Fibroblast of villous mesenchyme (primary cell): ENCODE measurements at regions not wholly inside any gene's neighbourhood (a gene's known extent, or its start where the extent isn't known, plus 50 kb on each side); places are given as distances from the start of the nearest gene placed in this dataset.

Experiments
- DNase-seq: peaks from one replicate; pipeline ENCODE4 v3.0.0-alpha.2; 2010; ENCODE audit warnings: low read depth
- H3K4me3 ChIP-seq: 2 replicates; pipeline ENCODE4 v1.5.1; 2011; ENCODE audit warnings: low read depth, mild to moderate bottlenecking, low read length
- CTCF ChIP-seq: IDR thresholded peaks from 2 replicates; pipeline ENCODE4 v1.5.1; 2012; ENCODE audit warnings: low read depth, mild to moderate bottlenecking, low read length; ENCODE audit not compliant: insufficient read depth

- peak; percentile 69 for DNase-seq
- no peak overlapping the region for H3K4me3 ChIP-seq
- TF ChIP-seq CTCF, result no peak
Measured at GRCh38 chr2:190809139-190809764, 71.4 kb upstream of the GLS start.

GRCh38 chr2:190809876-190810525, 70.6 kb upstream of the GLS start:
- H3K4me3 ChIP-seq, result no peak overlapping the region
- no peak for DNase-seq
- no peak for TF ChIP-seq CTCF

- DNase-seq, result peak; percentile 16
- peak overlapping the region; percentile 9 for H3K4me3 ChIP-seq
- no peak for TF ChIP-seq CTCF
Measured at GRCh38 chr2:190810981-190811587, 69.5 kb upstream of the GLS start.

- peak overlapping the region; percentile 9 for H3K4me3 ChIP-seq
- no peak for DNase-seq
- no peak for TF ChIP-seq CTCF
Measured at GRCh38 chr2:190811811-190812210, 68.8 kb upstream of the GLS start.

- peak; percentile 76 for DNase-seq
Measured at GRCh38 chr2:190812506-190813294, 67.9 kb upstream of the GLS start.

GRCh38 chr2:190815226-190815625, 65.4 kb upstream of the GLS start:
- TF ChIP-seq CTCF, result no peak
- DNase-seq, result no peak
- H3K4me3 ChIP-seq, result no peak overlapping the region

More at GRCh38 chr2:190812506-190813294, 67.9 kb upstream of the GLS start:
- peak overlapping the region; percentile 32 for H3K4me3 ChIP-seq
- no peak for TF ChIP-seq CTCF
